ENCODE measurements at regions not wholly inside any gene's neighbourhood (a gene's known extent, or its start where the extent isn't known, plus 50 kb on each side); places are given as distances from the start of the nearest gene placed in this dataset.

DNA sequence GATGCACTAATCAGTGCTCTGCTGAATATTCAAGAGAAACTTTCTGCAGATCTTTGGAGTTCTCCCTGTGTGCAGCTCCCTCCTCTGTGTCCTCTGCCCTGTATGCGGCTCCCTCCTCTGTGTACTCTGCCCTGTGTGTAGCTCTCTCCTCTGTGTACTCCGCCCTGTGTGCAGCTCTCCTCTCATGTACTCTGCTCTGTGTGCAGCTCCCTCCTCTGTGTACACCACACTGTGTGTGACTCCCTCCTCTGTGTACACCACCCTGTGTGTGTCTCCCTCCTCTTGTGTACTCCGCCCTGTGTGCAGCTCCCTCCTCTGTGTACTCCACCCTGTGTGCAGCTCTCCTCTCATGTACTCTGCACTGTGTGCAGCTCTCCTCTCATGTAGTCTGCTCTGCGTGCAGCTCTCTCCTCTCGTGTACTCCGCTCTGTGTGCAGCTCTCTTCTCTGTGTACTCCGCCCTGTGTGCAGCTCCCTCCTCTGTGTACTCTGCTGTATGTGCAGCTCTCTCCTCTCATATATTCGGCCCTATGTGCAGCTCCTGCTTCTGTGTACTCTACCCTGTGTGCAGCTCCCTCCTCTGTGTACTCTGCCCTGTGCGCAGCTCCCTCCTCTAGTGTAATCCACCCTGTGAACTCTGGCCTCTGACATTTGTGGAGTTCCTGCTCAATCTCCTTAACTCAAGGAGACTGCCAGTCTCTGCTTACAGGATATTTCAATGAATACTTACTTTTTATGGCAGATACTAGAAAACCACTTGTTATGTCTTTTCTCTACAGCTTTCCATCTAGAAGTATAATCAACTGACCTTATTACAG is 280.4 kb downstream of the GLRX3 start:
- DNase-seq (ENCODE audit: low read depth) = no peak
- TF ChIP-seq, protein P1, sequence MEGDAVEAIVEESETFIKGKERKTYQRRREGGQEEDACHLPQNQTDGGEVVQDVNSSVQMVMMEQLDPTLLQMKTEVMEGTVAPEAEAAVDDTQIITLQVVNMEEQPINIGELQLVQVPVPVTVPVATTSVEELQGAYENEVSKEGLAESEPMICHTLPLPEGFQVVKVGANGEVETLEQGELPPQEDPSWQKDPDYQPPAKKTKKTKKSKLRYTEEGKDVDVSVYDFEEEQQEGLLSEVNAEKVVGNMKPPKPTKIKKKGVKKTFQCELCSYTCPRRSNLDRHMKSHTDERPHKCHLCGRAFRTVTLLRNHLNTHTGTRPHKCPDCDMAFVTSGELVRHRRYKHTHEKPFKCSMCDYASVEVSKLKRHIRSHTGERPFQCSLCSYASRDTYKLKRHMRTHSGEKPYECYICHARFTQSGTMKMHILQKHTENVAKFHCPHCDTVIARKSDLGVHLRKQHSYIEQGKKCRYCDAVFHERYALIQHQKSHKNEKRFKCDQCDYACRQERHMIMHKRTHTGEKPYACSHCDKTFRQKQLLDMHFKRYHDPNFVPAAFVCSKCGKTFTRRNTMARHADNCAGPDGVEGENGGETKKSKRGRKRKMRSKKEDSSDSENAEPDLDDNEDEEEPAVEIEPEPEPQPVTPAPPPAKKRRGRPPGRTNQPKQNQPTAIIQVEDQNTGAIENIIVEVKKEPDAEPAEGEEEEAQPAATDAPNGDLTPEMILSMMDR (conservative IDR thresholded peaks at IDR 0.05; ENCODE audit: low read depth, low read length) = no peak
- no peak overlapping the region for H3K4me3 ChIP-seq (ENCODE audit: low read depth, low read length)

DNA sequence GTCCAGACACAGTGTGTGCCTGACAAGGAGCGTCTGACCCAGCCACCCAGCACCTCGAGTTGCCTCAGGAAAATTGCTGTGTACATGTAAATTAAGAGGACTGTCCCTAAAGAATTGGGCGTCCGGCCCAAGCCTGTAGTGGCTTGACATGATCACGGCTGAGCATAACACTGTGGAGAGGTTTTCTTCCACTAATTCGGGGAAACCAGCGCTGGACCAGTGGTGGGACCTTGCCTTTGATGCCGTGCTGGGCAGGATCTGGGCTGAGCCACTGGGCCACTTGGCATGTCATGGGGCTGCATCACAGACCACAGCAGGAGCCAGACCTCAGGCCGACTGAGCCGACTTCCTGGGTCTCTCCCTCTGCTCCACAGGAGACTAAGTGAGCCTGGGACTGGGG is 282.5 kb downstream of the GLRX3 start:
- H3K4me3 ChIP-seq (ENCODE audit: low read depth, low read length) = no peak overlapping the region
- TF ChIP-seq, protein P1 (conservative IDR thresholded peaks at IDR 0.05; ENCODE audit: low read depth, low read length) = no peak
- no peak for DNase-seq (ENCODE audit: low read depth)

GRCh38 chr10:130421909-130422308 is 285.7 kb downstream of the GLRX3 start:
- no peak for DNase-seq (ENCODE audit: low read depth)
- TF ChIP-seq, protein P1 (conservative IDR thresholded peaks at IDR 0.05; ENCODE audit: low read depth, low read length) = no peak
- no peak overlapping the region for H3K4me3 ChIP-seq (ENCODE audit: low read depth, low read length)

DNA sequence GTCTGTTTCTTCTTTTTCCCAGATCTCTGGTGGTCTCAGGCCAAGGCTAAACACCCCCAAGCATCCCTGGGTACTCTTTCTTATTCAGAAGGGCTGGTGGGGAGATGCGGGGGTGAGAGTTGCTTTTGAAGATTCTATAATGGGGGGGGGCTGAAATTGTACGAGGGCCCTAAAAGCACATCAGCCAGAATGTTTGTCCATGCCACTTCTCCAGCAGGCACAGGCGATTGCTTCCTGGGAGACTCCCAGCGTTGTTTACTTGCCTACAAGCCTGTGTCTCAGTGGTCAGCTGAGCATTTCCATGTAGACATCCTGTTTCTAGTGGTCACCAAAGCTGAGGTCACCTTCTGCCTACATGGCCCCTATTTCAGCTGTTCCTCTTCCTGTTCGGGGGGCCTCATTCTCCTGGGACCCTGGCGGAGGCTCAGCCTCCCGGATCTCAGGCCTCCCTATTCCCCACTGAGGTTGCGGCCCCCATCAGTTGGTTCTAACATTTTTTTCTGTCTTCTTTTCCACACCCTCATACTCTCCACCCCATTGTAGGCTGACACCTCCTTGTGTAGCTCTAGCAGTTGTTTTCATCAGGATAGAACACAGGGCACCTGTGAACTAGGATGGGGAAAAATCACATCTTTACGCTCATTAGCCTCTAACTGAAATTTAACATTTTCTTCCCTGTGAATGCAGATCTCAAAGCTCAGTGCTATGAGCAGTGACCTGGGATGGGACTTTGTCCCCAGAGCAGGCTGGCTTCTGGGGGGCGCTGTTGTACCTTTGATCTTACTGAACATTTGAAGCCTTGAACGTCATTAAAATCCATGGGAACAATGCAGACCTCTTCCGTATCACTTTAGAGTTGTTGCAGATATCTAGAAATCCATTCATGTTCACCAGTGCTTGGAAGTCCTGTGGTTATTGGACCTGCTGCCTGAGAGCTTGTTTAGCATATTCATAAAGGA is 286.5 kb downstream of the GLRX3 start:
- no peak for DNase-seq (ENCODE audit: low read depth)
- TF ChIP-seq, protein P1 (conservative IDR thresholded peaks at IDR 0.05; ENCODE audit: low read depth, low read length) = no peak
- no peak overlapping the region for H3K4me3 ChIP-seq (ENCODE audit: low read depth, low read length)

DNA sequence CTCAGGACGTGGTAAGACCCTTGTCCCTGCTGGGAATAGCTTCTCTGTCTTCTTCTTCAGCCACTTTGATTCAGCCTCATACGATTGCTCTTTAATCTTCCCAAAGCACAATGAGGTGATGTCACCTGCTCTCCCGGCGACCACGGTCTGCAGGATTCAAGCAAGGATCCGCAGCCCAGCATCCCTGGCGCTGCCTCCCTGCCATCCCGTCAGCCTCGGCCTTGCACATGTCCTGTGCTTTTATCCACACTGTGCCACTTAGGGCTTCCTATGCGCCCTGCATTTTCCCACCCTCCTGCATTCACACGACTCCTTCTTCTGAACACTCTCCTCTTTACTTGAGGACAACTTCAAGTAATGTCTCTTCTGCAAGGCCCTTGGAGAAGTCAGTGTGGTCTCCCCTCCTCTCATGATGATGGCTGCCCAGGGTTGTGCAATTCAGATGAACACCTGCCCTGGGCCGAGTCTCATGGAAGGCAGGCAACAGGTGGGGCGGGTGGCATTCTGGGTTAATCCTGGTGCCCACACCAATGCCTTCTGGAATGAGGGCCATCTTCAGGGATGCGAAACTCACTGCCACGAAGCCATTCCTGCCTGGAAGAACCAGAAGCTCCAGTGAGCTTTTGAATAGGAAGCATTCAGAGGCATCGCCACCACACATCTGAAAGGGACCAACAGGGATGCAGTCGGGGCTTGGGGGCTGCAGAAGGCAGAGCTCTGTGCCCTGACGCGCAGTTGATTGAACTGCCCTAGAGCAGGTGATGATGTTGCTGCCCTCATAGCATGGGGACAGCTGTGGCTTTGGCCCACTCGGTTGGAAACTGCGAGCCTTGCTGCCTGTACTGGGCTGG is 287.5 kb downstream of the GLRX3 start:
- DNase-seq (ENCODE audit: low read depth) = no peak
- TF ChIP-seq, protein P1 (conservative IDR thresholded peaks at IDR 0.05; ENCODE audit: low read depth, low read length) = no peak
- H3K4me3 ChIP-seq (ENCODE audit: low read depth, low read length) = no peak overlapping the region

DNA sequence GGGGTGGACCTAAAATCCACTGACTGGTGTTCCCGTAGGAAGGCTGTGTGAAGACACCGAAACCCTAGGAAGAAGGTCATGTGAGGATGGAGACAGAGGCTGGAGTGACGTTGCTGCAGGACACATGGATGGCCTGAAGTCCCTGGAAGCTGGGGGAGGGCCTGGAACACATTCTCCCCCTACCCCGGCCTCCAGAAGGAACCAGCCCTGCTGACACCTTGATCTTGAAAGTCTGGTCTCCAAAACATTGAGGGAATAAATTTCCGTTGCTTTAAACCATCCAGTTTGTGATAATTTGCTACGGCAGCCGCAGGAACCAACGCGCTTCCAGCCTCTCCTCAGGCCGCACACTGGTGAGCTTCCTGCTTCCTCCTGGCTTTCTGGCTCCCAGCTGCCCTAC is 288.2 kb downstream of the GLRX3 start:
- H3K4me3 ChIP-seq (ENCODE audit: low read depth, low read length) = no peak overlapping the region
- TF ChIP-seq, protein P1 (conservative IDR thresholded peaks at IDR 0.05; ENCODE audit: low read depth, low read length) = no peak
- DNase-seq (ENCODE audit: low read depth) = no peak

Measured in epithelial cell of proximal tubule (primary cell).